ENCODE measurements at regions not wholly inside any gene's neighbourhood (a gene's known extent, or its start where the extent isn't known, plus 50 kb on each side); places are given as distances from the start of the nearest gene placed in this dataset.
A peak's percentile ranks its signal among the peaks of the same experiment; 100 is the strongest.

DNA sequence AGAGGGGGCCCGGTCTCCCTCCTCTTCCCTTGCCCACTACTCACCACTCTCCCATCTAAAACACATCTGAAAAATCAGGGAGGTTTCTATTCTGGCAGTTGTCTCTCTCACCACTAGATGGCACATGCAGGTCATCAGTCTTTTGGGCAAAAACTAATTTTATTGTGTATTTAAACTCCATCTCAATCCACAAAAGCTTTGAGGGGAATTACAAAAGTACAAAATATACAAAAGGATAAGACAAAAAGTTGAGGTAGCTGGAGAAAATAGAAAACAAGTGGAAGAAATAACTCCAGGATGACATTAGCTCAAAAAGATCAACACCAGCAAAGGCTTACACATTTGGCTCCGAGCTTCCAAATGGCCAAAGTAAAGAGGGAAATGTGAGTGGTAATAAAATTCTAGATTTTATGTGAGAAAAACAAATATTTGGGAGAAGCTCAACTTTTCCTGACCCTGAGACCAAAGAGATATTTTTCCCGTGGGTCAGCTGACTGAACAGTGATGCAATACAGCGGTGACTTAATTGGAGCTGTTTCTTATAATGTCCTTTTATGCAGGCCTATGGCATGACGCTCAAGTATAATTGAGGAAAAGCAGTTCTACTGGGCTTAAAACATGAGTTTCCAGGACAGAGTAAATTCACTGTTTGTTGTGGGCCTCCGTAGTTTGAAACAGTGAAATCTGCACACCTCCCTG, 79.8 kb upstream of the CHD6 start:
- no peak overlapping the region for H3K9ac ChIP-seq (ENCODE audit: low read length)
- H3K4me3 ChIP-seq (ENCODE audit: low read length), result no peak overlapping the region
- no peaks in the 10 kb centered on the region for H3K36me3 ChIP-seq (replicated peaks; ENCODE audit: insufficient read depth, low read length)
- H2AFZ ChIP-seq (ENCODE audit: low read length), result no peak overlapping the region
- no peaks in the 10 kb centered on the region for H3K27me3 ChIP-seq (replicated peaks; ENCODE audit: insufficient read depth, low read length)
- H3K9me2 ChIP-seq (replicated peaks; ENCODE audit: insufficient read depth, low read length), result no peaks in the 10 kb centered on the region; the same call in 1 of the 2 replicates
- H3K9me3 ChIP-seq (replicated peaks; ENCODE audit: insufficient read depth, low read length), result no peaks in the 10 kb centered on the region
- peak; percentile 58 for DNase-seq
- peaks cover 17% of the 10 kb centered on the region for H3F3A ChIP-seq (ENCODE audit: insufficient read depth, low read length)
- no peaks in the 10 kb centered on the region for H3K79me2 ChIP-seq (ENCODE audit: low read length)
- H4K20me1 ChIP-seq (ENCODE audit: insufficient read depth, low read length), result no peaks in the 10 kb centered on the region
- H3K4me1 ChIP-seq (ENCODE audit: low read length), result peaks cover 17% of the 10 kb centered on the region
- H3K27ac ChIP-seq (ENCODE audit: low read length), result no peak overlapping the region
- no peak overlapping the region for H3K4me2 ChIP-seq (ENCODE audit: low read depth, low read length)
- TF ChIP-seq EZH2phosphoT487 (IDR thresholded peaks at IDR 0.05; ENCODE audit: low read length) (no peak), EZH2 (optimal IDR thresholded peaks at IDR 0.05; ENCODE audit: low read depth, low read length) (no peak)
- TF ChIP-seq, protein P1, sequence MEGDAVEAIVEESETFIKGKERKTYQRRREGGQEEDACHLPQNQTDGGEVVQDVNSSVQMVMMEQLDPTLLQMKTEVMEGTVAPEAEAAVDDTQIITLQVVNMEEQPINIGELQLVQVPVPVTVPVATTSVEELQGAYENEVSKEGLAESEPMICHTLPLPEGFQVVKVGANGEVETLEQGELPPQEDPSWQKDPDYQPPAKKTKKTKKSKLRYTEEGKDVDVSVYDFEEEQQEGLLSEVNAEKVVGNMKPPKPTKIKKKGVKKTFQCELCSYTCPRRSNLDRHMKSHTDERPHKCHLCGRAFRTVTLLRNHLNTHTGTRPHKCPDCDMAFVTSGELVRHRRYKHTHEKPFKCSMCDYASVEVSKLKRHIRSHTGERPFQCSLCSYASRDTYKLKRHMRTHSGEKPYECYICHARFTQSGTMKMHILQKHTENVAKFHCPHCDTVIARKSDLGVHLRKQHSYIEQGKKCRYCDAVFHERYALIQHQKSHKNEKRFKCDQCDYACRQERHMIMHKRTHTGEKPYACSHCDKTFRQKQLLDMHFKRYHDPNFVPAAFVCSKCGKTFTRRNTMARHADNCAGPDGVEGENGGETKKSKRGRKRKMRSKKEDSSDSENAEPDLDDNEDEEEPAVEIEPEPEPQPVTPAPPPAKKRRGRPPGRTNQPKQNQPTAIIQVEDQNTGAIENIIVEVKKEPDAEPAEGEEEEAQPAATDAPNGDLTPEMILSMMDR (IDR thresholded peaks at IDR 0.05; ENCODE audit: low read length), result peak; percentile 92

- no peak overlapping the region for H2AFZ ChIP-seq (ENCODE audit: low read length)
- H3K4me2 ChIP-seq (ENCODE audit: low read depth, low read length), result no peak overlapping the region
These were observed 78.3 kb upstream of the CHD6 start for GRCh38 chr20:41696428-41696827.

DNA sequence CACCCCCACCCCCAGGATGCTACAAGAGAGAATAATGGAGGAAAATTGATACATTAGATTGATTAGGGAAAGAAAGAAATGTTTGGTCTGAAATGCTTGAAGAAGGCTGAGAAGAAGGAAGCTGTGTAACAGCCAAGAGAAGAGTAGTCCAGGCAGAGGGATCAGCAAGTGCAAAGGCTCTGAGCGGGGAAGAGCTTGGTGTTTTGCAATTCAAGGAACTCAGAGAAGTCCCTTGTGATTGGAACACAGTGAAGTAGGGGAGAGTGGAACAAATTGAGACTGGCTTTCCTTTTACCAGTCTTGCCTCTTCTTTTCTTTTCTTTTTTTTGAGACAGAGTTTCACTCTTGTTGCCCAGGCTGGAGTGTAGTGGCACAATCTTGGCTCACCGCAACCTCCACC, 76.6 kb upstream of the CHD6 start:
- Histone ChIP-seq H3F3A (ENCODE audit: insufficient read depth, low read length) (peaks cover 23% of the 10 kb centered on the region), H3K9me2 (replicated peaks; ENCODE audit: insufficient read depth, low read length) (no peaks in the 10 kb centered on the region; the same call in 1 of the 2 replicates), H4K20me1 (ENCODE audit: insufficient read depth, low read length) (no peaks in the 10 kb centered on the region), H3K4me1 (ENCODE audit: low read length) (peaks cover 32% of the 10 kb centered on the region), H3K27me3 (replicated peaks; ENCODE audit: insufficient read depth, low read length) (no peaks in the 10 kb centered on the region), H3K9me3 (replicated peaks; ENCODE audit: insufficient read depth, low read length) (no peaks in the 10 kb centered on the region), H3K4me3 (ENCODE audit: low read length) (peak overlapping the region; percentile 73), H3K36me3 (replicated peaks; ENCODE audit: insufficient read depth, low read length) (no peaks in the 10 kb centered on the region), H3K27ac (ENCODE audit: low read length) (peak overlapping the region; percentile 92), H3K79me2 (ENCODE audit: low read length) (no peaks in the 10 kb centered on the region), H3K4me2 (ENCODE audit: low read depth, low read length) (peak overlapping the region; percentile 100), H3K9ac (ENCODE audit: low read length) (peak overlapping the region; percentile 81), H2AFZ (ENCODE audit: low read length) (peak overlapping the region; percentile 98)
- no peak for DNase-seq
- no peak for TF ChIP-seq EZH2 (optimal IDR thresholded peaks at IDR 0.05; ENCODE audit: low read depth, low read length)
- TF ChIP-seq, protein P1 (IDR thresholded peaks at IDR 0.05; ENCODE audit: low read length), result no peak
- TF ChIP-seq EZH2phosphoT487 (IDR thresholded peaks at IDR 0.05; ENCODE audit: low read length), result no peak

More at GRCh38 chr20:41696428-41696827, 78.3 kb upstream of the CHD6 start:
- Histone ChIP-seq H3K9me2 (replicated peaks; ENCODE audit: insufficient read depth, low read length) (no peaks in the 10 kb centered on the region; the same call in 1 of the 2 replicates), H3F3A (ENCODE audit: insufficient read depth, low read length) (peaks cover 23% of the 10 kb centered on the region), H3K79me2 (ENCODE audit: low read length) (no peaks in the 10 kb centered on the region), H3K9ac (ENCODE audit: low read length) (no peak overlapping the region), H3K27me3 (replicated peaks; ENCODE audit: insufficient read depth, low read length) (no peaks in the 10 kb centered on the region), H3K27ac (ENCODE audit: low read length) (no peak overlapping the region), H3K9me3 (replicated peaks; ENCODE audit: insufficient read depth, low read length) (no peaks in the 10 kb centered on the region), H3K4me1 (ENCODE audit: low read length) (peaks cover 29% of the 10 kb centered on the region), H3K36me3 (replicated peaks; ENCODE audit: insufficient read depth, low read length) (no peaks in the 10 kb centered on the region), H3K4me3 (ENCODE audit: low read length) (no peak overlapping the region), H4K20me1 (ENCODE audit: insufficient read depth, low read length) (no peaks in the 10 kb centered on the region)
- TF ChIP-seq, protein P1 (IDR thresholded peaks at IDR 0.05; ENCODE audit: low read length), result no peak
- TF ChIP-seq EZH2phosphoT487 (IDR thresholded peaks at IDR 0.05; ENCODE audit: low read length) (no peak), EZH2 (optimal IDR thresholded peaks at IDR 0.05; ENCODE audit: low read depth, low read length) (no peak)
- no peak for DNase-seq
